ENCODE measurements at regions not wholly inside any gene's neighbourhood (a gene's known extent, or its start where the extent isn't known, plus 50 kb on each side); places are given as distances from the start of the nearest gene placed in this dataset.

DNA sequence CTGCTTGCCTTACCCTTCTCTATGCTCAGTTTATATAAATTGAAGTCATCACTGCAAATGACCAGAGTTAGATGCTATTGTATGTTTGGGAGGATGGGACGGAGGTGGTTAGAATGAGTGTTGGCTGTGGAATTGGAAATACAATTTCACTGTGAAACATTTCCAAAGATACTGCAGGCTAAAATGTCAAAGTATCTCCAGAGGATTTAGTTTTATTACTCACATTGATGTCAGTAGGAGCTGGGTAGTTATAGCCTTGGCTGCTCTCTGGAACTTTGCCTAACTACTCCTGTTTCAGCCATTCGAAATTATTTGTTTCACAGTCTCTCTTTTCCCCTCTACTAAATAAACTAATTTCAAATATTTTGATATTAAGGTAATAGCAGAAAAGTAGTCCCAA, 92.6 kb upstream of the PPP3CA start:
- CTCF ChIA-PET, result no interaction called here

More for the DNA sequence above, 92.6 kb upstream of the PPP3CA start:
- Histone ChIP-seq H3K36me3 (ENCODE audit: control insufficient read depth in 2 of 2, insufficient read depth in 2 of 2, low read length in 1 of 2) (no peaks in the 10 kb centered on the region), H4K20me1 (ENCODE audit: control insufficient read depth, insufficient read depth) (no peaks in the 10 kb centered on the region), H3K9me3 (replicated peaks; ENCODE audit: control insufficient read depth, insufficient read depth, low read length) (no peaks in the 10 kb centered on the region), H3K9ac (ENCODE audit: control insufficient read depth, insufficient read depth, low read length) (no peak overlapping the region), H3K4me3 (no peak overlapping the region), H3K27me3 (replicated peaks in 1 of 2; ENCODE audit: control insufficient read depth in 2 of 2, insufficient read depth in 2 of 2, low read length in 1 of 2) (no peaks in the 10 kb centered on the region), H3K79me2 (ENCODE audit: control insufficient read depth, insufficient read depth, low read length) (no peaks in the 10 kb centered on the region), H3K4me2 (ENCODE audit: control insufficient read depth, insufficient read depth) (no peak overlapping the region), H2AFZ (ENCODE audit: control insufficient read depth, low read depth, low read length) (no peak overlapping the region), H3K4me1 (ENCODE audit: control insufficient read depth, insufficient read depth, low read length) (no peaks in the 10 kb centered on the region), H3K27ac (ENCODE audit: control insufficient read depth, insufficient read depth) (no peak overlapping the region)
- no peak for TF ChIP-seq SMARCA5 (IDR thresholded peaks at IDR 0.05)
- no peak for TF ChIP-seq CHD1 (IDR thresholded peaks at IDR 0.05; ENCODE audit: low read depth, low read length)
- no peak for TF ChIP-seq ATF3 (IDR thresholded peaks at IDR 0.05; ENCODE audit: borderline replicate concordance, extremely low read depth, low read depth, low read length)
- TF ChIP-seq IKZF1 (conservative IDR thresholded peaks at IDR 0.05), result no peak
- TF ChIP-seq MYC (IDR thresholded peaks at IDR 0.05; ENCODE audit: insufficient read depth, insufficient read length, insufficient replicate concordance, low read length, severe bottlenecking), result no peak
- no peak for TF ChIP-seq SMC3 (IDR thresholded peaks at IDR 0.05; ENCODE audit: borderline replicate concordance, low read length)
- TF ChIP-seq PRDM15 (CRISPR knock-in tag; IDR thresholded peaks at IDR 0.05), result no peak
- no peak for TF ChIP-seq ATF7 (IDR thresholded peaks at IDR 0.05; ENCODE audit: low read depth)
- TF ChIP-seq SUPT20H (IDR thresholded peaks at IDR 0.05; ENCODE audit: borderline replicate concordance, control insufficient read depth, low read depth, low read length), result no peak
- no peak for TF ChIP-seq FOXK2 (IDR thresholded peaks at IDR 0.05)
- TF ChIP-seq NR2F1 (conservative IDR thresholded peaks at IDR 0.05), result no peak
- TF ChIP-seq GABPA (IDR thresholded peaks at IDR 0.05; ENCODE audit: low read depth), result no peak
- TF ChIP-seq MXI1 (IDR thresholded peaks at IDR 0.05; ENCODE audit: low read depth, low read length), result no peak
- in situ Hi-C loops (cut with MboI), result no loop called here
- RAD21 ChIA-PET (ENCODE audit: unreplicated experiment), result interaction anchor here (0.9 kb wide), 1 partner anchor 271 kb away, joined by 3 read pairs; no protein-coding TSS in a partner anchor
- 27% methylated on average over 2 of the region's 2 CpGs for WGBS (ENCODE audit: insufficient coverage, insufficient replicate concordance, low lambda C conversion rate, missing lambda C conversion rate)
- POLR2A ChIA-PET, result no interaction called here
- BruUV-seq (replicated peaks), result no TSS peak
- ATAC-seq (no peak), DNase-seq (ENCODE audit: low read depth, low spot score) (no peak), FAIRE-seq (no peak)
- SMC1A ChIA-PET (ENCODE audit: uncharacterized antibody, unreplicated experiment), result interaction anchor here (0.8 kb wide), 1 partner anchor 10 kb away, joined by 6 read pairs; no protein-coding TSS in a partner anchor
- intact Hi-C loops (cut with micrococcal nuclease; ENCODE audit: unreplicated experiment), result loop anchor here (10.0 kb wide), 1 partner anchor 255 kb away; no protein-coding TSS in a partner anchor
